OCI-LY3 (cell line): ENCODE measurements at regions not wholly inside any gene's neighbourhood (a gene's known extent, or its start where the extent isn't known, plus 50 kb on each side); places are given as distances from the start of the nearest gene placed in this dataset.

Experiments used
- CTCF ChIP-seq: fragments of 200-600, 300-600 bp; sonication (generic); IDR thresholded peaks from 2 replicates; pipeline ENCODE4 v1.5.1; 2014; ENCODE audit warnings: antibody characterized with exemption, low read length, low read depth
- EZH2phosphoT487 ChIP-seq: fragments of 200-600 bp; shearing (Covaris generic); IDR thresholded peaks from 2 replicates; pipeline ENCODE4 v1.6.1; 2018; ENCODE audit warnings: antibody characterized with exemption, mixed run types, low read depth

- no peak for TF ChIP-seq CTCF
- TF ChIP-seq EZH2phosphoT487 = no peak
Measured at GRCh38 chr4:103904123-103904522, 184.3 kb upstream of the TACR3 start.
